Stimulated activated CD4-positive, alpha-beta T cell treated with anti-CD3 and anti-CD28 coated beads, Interleukin-1b, Interleukin-23, amount 100 ng/mL, for 4 hours (primary cell): ENCODE measurements at regions not wholly inside any gene's neighbourhood (a gene's known extent, or its start where the extent isn't known, plus 50 kb on each side); places are given as distances from the start of the nearest gene placed in this dataset.

Experiments
- DNase-seq, 2 donors: peaks; one replicate each; pipeline ENCODE4 v3.0.0-alpha.2; 2020; ENCODE audit warnings: low read depth in 2 of 2

DNA sequence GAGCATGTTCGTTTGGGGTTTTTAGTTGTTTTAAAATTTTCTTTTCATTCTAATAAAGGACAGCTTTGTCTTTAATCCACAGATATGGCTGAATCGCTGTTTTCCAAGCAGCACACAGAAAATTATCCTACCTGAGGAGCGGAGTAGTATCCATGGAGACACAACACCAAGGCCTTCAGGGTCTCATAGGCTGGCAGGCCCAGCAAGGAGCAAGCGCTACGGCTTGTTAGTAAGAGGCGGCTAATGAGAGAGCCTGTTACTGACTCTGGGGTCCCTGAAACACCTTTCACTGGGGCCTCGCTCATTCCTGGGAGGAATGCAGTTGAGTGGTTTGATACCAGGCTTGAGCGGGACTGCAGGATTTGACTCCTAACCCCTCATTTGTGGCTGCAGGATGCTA is 303.8 kb upstream of the CDH4 start:
- DNase-seq: no peak

GRCh38 chr20:60950561-60950960 is 301.5 kb upstream of the CDH4 start:
- no peak for DNase-seq

DNA sequence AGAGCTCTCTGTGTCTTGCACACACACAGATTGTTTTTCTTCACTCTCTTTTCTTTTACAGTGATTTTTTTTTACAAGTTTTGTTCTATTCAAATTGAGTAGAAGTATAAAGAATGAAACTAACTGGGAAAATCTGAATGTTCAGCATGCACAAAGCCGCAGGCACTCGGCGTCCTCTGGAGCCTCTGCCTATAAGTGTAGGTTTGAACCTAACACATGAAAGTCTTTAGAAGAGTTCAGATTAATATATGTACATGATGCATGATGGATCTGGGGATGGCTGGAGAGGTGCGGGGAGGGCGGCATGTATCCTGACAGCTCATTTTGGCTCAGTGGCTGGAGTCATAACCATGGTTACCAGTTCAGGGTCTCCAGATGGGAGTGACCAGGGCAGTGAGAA is 301.1 kb upstream of the CDH4 start:
- DNase-seq: no peak

DNA sequence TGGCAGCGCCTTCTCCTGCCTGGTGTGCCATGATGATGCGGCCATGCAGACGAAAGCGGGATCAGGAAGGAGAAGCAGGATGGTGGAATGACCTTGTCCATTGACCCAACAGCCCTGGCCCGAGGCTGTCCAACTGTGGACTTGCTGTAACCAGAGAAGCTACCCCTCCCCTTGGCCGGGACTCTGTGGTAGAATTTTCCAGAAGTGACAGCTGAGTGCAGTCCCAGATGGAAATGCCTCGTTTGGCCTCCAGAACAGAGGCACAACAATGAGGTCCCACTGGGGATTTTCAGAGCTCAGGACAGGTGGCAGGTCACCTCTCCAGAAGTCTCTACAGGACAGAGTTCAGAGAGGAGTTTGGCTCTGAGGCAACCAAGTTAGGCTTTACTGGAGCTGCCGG is 299.2 kb upstream of the CDH4 start:
- no peak for DNase-seq

- DNase-seq: no peak
These were observed 298.7 kb upstream of the CDH4 start for GRCh38 chr20:60953321-60953720.

DNA sequence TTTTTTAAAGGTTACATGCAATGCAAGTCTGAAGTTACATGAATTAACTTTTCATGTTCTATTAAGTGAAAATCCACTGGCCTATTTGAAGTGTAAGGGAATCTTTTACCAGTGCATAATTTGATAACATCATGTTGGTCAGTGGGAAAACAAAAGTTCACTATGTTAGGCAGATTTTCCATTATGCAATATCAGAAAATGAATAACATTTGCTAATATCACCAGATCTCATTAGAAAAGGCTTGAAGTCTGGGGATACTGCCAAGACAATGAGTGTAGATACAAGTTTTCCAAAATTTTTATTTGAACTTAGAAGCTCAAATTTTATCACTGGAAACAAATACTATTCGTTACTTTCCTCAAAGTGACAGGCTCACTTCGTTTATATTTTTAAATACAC is 296.4 kb upstream of the CDH4 start:
- DNase-seq: no peak

GRCh38 chr20:60956194-60956593 is 295.9 kb upstream of the CDH4 start:
- no peak for DNase-seq

- no peak for DNase-seq
These were observed 294.4 kb upstream of the CDH4 start for GRCh38 chr20:60957621-60958020.

DNA sequence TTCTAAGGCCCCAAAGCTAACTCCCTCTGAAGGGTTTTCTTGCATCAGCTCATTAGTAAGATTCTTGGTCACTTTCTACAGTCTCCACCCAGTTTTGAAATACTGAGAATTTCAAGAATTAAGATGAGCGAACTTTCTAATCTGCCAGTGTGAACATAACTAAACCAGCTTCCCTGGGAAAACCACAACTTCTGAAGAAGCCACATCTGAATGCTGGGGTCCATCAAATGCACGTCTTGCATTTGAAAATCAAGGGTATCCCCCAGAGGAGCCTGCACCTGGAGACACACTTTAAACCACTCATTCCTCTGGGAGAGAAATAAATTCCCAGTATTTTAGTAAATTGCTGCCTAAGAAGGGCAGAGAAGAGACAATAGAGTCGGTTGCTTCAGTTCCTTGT is 292.1 kb upstream of the CDH4 start:
- no peak for DNase-seq

DNA sequence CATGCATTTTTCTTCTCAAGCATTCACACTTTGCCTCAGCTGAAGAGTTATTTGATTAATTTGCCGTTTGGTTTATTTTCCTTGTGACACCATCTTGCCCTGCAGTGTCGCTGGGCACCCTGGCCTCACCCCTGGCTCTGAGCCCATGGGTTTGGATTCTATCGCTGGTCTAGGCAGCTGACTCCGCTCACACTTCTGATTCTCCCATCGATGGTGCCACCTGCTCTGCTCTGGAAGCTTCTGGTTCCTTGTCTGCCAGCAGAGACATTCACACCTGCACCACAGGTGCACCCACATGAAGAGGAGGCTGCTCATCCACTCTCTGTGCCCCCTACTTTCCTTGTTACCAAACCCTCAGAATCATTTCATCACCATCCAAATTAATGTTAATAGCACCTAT is 291.6 kb upstream of the CDH4 start:
- no peak for DNase-seq

DNA sequence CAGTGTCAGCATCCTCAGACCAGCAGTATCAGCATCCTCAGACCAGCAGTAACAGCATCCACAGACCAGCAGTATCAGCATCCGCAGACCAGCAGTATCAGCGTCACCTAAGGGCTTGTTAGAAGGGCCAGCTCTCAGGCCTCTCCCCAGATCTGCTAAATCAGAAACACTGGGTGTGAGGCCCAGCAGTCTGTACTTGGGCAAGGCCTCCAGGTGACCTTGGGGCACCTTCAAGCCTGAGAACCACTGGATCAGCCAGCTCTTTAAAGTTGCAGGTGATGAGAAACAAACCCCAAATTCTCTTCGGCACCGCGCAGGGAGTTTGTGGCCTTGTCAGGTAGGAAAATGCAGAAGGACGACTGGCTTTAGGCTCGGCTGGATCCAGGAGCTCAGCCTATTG is 290.5 kb upstream of the CDH4 start:
- no peak for DNase-seq

DNA sequence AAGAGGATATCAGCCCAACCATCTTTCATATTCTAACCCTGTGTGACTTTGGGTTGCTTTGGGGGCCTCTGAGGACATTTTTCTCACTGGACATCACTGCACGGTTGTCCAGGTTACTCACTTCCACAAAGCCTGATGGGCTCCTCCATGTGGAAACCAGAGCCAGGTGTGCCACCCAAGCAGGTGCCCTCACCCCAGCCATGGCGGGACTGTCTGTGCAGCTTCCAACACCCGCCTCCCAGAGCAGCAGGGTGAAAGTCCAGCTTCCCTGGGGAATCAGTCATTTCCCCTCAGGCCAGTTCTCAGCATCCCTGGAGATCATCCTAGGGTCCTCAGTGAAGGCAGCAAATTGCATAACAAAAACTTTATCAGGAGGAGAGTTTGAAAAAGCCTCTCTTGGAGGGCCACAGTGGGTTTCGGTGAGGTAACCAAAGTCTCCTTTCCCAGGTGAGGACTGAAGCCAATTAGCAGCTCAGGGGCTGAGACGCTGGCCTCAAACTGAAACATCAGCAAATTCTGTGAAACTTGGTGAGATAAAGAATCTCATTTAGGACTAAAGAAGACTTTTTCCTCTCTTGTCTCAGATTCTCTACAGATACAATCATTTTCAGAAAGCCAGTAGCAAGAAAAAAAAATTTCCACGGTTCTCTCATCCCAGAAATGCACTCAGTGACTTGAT is 289.6 kb upstream of the CDH4 start:
- no peak for DNase-seq

DNA sequence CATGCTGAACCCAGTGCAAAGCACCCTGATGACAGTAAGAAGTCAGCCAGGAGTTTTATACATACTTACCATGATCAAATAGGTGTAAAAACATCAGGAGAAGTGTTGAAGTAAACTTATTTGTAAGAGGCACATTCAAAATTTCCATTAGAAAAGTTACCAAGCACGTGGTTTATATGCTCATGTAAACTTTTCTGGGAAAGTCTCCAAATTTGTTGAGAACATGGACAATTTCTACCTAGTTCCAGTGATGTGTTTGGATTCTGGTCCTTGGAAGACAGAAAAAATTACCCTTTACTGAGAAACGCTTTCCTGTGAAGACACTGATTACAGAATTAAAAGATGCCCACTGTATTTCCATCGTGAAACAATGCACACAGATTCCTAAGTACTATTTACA is 288.9 kb upstream of the CDH4 start:
- no peak for DNase-seq

DNA sequence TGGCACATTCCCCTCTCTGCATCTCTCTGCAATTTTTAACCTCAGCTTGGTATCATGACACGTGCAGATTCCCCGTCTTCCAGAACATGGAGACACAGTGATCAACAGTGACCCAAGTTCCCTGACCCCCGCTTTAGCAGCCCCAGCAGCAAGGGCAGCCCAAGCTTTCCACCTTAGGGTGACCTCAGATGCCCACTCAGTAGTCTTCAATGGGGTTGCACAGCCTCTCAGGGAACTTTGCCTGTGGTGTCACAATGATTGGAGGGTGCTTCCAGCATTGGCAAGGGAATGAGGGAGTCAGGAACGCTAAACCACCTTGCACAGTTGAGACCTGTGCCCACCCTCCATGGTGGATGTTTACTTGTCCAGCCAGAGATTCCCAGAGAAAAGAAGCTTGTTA is 287.1 kb upstream of the CDH4 start:
- DNase-seq: no peak

GRCh38 chr20:60966031-60966430 is 286.0 kb upstream of the CDH4 start:
- DNase-seq: no peak

DNA sequence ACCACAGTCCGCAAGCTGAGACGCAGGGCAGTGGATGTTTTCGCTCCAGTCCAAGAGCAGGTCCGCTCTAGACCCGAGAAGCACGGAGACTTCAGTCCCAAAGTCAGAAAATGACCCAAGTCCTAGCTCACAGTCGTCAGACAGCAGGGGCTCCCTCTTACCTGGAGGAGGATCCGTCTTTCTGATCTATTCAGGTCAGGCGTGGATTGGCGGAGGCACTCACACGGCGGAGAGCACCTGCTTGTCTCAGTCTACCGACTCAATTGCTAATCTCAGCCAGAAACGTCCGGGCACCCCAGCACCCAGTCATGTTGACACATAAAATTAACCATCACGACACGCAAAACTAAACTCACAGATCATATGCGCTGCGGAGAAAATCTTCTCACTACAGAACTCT is 285.3 kb upstream of the CDH4 start:
- DNase-seq: no peak

GRCh38 chr20:60967431-60968316 is 284.4 kb upstream of the CDH4 start:
- DNase-seq: no peak

GRCh38 chr20:60968853-60969720 is 283.0 kb upstream of the CDH4 start:
- no peak for DNase-seq

- DNase-seq: no peak
These were observed 281.5 kb upstream of the CDH4 start for GRCh38 chr20:60970601-60971000.

GRCh38 chr20:60974022-60974421 is 278.0 kb upstream of the CDH4 start:
- no peak for DNase-seq

DNA sequence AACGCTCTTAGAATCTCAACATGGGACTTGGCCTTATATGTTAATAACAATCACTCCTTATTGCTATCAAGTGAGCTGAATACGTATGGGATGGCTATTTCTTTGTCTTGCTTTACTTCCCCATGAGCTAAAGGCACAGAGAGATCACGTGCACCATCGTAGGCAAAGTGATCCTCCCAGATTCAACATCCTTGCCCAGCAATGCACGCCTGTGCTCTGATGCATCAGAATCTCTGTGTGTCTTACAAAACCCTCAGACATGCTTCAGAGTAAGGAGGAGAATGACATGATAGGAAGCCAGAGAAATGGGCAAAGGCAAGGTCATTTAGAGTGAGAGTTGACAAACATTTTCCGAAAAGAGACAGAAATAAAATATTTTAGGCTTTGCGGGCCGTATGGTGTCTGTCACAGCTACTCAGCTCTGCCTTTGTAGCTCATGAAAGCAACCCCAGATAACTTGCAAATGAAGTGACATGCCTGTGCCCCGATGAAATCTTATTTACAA is 277.6 kb upstream of the CDH4 start:
- DNase-seq: no peak

DNA sequence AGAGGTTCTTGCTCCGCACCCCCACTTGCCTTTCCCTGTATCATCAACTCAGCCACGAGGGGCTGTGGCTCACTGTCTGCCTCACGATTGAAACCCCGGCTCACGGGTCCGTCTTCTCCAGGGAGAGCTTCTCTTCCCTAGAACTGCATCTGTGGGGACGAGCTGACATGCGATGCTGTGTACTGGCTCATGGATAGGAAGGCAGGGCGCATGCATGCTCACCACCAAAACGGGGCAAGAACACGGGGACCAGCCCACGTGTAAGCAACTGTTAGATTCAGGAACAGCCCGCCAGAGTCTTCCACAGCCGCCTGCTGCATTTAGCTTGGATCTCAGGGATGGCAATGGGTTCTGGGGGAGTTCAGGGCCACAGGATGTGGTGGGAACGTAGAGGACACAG is 275.9 kb upstream of the CDH4 start:
- DNase-seq: no peak
